GM18502 (cell line): ENCODE measurements at regions not wholly inside any gene's neighbourhood (a gene's known extent, or its start where the extent isn't known, plus 50 kb on each side); places are given as distances from the start of the nearest gene placed in this dataset.
"Not testable (repeated sequence)": the region's sequence is repeated elsewhere in the genome, so short reads cannot be mapped to it uniquely, and the experiment has no call there.

Source experiments
- ATAC-seq: cut with Tn5 transposase; IDR thresholded peaks from one replicate; pipeline ENCODE4 v1.9.1; 2021; ENCODE audit warnings: mild to moderate bottlenecking; ENCODE audit not compliant: unreplicated experiment, poor library complexity

DNA sequence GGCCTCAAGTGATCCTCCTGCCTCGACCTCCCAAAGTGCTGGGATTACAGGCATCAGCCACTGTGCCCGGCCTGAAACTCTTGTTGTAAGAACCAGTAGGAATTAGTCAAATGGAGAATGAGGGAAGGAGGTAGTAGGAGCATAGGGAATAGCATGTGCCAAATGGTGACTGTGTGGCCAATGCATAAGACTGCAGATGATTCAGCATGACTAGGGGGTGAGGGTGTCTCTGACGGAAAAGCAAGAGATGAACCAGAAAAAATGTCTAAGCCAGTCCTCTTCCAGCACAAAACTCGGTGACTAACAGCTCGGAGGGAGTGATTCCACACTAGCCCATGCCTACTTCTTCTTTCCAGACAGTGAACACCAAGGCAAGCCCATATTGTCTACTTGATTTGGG is 58.2 kb upstream of the DUSP21 start:
- no peak for ATAC-seq

DNA sequence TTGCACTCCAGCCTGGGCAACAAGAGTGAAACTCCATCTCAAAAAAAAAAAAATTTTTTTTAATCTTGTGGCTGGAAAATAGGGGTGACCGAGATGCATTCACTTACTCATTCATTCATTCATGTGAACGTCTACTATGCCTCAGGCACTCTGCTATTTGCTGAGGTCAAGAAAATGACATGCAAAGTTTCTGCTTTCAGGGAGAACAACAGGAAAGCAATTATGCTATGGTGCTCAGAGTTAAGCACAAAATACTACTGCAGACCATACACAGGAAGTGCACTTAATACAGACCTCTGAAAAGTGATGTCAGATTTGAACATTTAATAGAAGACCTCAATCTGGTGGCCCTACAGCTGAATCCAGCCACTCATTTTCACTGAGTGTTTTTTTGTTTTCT is 59.6 kb upstream of the DUSP21 start:
- ATAC-seq: no peak

DNA sequence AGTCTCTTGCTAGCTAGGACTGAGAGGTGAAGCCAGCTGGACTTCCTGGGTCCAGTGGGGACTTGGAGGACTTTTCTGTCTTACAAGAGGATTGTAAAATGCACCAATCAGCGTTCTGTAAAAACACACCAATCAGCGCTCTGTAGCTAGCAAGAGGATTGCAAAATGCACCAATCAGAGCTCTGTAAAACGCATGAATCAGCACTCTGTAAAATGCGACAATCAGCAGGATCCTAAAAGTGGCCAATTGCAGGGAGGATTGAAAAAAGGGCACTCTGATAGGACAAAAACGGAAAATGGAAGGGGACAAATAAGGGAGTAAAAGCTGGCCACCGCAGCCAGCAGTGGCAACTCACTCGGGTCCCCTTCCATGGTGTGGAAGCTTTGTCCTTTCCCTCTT is 65.6 kb upstream of the DUSP21 start:
- no peak for ATAC-seq

DNA sequence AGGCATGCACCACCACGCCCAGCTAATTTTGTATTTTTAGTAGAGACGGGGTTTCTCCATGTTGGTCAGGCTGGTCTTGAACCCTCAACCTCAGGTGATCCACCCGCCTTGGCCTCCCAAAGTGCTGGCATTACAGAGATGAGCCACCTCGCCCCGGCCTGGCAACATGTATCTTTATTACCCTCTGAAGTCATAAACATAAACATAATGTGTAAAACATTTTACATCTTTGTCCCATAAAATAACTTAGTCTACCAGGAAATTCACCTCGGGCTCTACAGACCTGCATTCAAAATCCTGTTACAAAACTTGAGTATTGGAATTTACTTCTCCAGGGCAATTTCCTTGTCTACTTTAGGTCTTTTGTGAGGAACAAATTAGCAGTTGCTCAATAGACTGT is 68.1 kb upstream of the DUSP21 start:
- no peak for ATAC-seq

DNA sequence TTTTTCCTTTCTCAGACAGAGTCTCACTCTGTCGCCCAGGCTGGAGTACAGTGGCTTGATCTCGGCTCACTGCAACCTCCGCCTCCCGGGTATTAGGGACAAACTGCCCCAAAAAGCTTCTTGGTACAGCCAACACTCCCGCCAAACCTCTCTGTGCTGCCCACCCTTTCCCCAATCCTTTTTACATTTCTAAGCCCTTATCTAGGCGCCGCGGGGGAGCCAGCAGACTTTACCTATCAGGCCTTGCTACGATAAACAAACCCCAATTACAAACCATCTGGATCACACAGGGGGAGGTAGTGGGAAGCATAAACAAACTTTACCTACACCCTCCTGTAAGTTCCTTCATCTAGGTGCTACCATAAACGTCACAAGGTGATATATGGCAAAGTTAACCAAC is 69.8 kb upstream of the DUSP21 start:
- ATAC-seq: not testable (repeated sequence)

DNA sequence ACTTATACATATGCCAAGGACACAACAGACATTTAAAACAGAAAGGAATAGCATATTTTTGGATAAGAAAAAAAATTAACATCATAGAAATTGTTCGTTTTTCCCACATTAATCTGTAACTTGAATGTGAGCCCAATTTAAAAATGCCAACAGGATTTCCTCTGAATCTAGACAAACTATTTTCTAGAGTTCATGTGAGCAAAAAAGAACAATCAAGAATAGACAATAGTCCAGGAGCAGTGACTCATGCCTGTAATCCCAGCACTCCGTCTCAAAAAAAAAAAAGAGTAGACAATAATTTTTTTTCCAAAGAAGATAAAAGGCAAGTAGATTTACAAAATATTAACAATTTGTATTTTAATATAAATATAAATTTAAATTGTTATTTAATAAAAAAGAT is 73.7 kb upstream of the DUSP21 start:
- no peak for ATAC-seq

DNA sequence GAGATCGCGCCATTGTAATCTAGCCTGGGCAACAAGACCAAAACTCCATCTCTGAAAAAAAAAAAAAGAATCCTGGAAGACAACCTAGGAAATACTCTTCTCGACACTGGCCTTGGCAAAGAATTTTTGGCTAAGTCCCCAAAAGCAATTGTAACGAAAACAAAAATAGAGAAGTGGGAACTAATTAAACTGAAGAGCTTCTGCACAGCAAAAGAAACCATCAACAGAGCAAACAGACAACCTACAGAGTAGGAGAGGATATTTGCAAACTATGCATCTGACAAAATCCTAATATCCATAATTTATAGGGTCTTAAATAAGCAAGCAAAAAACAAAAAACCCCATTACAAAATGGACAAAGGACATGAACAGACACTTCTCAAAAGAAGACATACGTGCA is 76.5 kb upstream of the DUSP21 start:
- ATAC-seq: no peak

DNA sequence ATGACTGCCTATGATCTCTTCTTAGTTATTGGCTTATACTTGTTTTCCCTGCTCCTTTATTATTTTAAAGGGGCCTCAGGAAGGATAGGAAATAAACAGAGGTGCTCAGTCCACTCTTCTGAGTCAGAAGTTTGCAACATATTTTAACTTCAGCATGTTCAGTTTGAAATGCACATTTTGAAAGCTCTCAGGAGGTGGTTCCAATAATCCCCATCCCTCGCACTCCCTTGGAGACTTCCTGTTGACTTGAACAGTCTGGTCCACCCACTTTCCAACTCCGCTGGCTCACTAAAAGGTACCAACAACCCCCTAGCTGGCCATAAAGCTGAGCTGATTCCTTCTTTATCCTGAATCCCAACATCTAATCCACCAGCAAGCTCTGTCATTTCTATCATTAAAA is 78.3 kb upstream of the DUSP21 start:
- ATAC-seq: no peak

DNA sequence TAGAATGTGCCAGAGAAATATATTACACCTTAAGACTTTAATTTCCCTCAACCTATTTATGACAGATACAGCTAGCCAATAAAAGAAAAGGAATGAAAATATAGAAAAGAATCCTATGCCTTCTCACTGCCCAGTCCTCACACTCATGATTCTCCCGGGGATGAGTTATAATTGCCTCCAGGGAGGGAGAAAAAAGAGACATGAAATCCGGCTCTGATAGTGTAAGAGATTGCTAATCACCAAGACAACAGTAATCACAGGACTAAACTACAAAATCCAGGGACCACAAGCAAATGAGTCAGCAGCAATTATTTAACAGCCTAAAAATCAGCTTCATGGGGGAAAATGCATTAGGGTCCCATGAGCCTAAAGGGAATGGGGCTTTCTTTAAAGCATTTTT is 95.9 kb upstream of the DUSP21 start:
- no peak for ATAC-seq

DNA sequence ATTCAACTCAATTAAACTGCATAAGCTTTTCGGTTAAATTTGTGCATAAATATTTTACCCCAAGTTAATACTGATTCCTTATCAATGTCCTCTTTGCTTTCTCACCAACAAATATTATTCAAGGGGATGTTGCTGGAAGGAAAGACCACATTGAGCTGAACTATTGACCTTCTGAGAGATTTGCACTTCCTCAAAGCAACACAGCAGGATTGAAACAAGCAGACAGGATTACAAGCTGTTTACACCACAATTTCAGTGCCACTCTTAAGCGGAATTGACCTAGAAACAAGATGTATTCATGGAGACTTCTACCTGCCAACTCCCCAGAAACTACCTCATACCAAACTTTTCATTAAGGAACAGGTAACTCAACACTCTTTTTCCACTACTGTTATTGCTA is 96.5 kb upstream of the DUSP21 start:
- no peak for ATAC-seq

DNA sequence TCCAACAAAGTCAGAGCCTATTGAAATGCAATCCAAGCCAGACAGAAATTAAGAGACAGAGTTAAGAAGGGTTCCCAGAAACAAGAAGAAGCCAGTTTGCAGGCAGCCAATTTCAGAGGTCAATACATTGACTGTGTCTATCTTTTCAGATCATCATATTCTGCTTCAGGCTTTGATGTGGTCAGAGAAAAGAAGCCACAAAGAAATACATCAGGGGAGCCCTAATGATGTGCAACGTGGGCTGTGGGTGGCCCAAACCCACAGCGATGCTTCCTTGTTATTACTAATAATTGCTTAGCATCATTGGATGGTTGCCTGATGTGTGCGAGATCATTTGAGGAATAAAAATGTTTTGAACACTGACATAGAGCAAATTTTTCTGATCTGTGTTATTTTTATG is 99.0 kb upstream of the DUSP21 start:
- no peak for ATAC-seq

DNA sequence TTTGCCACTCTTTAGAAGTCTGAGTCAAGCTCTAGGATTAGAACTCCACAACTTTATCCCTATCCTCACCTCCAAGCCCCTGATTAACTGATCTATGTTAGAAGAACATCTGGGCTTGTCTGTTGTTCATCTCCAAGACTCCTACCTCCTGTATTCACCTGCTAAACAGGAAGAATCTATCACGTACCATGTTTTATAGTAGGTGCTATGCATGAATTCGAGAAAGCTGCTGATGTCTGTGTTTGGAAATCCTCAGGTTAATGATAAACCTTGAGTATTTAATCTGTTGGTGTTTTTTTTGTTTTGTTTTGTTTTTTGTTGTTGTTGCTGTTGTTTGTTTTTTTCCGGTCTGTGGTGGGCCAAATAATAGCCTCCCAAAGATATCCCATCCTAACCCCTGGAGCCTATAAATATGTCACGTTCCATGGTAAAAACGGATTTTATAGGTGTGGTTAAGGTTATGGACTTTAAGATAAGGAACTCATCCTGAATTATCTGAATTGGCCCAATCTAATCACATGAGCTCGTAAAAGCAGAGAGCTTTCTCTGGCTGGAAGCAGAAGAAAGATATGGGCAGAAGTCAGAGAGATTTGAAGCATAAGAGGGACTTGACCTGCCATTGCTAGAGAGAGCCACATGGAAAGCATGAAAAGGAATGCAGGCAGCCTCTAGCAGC is 101.2 kb upstream of the DUSP21 start:
- ATAC-seq: no peak

DNA sequence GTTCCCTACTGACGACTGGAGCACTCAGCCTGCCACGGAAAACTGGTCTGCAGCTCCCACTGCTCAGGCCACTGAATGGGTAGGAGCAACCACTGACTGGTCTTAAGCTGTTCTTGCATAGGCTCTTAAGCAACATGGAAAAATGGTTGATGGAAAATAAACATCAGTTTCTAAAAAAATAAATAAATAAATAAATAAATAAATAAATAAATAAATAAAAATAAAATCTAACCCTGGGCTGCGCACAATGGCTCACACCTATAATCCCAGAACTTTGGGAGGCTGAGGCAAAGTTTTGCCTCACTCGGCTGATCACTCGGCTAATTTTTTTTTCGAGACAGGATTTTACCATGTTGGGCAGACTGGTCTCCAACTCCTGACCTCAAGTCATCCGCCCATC is 102.0 kb upstream of the DUSP21 start:
- not testable (repeated sequence) for ATAC-seq

DNA sequence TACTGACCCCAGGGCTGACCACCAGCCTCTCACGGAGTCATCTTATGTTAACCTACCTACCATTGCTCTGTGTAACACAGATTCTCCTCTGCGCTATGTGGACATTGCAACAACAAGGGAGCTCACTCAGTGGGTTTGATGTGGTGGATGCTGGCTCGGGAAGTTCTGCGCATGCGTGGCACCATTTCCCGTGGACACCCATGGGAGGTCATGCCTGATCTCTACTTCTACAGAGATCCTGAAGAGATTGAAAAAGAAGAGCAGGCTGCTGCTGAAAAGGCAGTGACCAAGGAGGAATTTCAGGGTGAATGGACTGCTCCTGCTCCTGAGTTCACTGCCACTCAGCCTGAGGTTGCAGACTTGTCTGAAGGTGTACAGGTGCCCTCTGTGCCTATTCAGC is 102.4 kb upstream of the DUSP21 start:
- not testable (repeated sequence) for ATAC-seq

DNA sequence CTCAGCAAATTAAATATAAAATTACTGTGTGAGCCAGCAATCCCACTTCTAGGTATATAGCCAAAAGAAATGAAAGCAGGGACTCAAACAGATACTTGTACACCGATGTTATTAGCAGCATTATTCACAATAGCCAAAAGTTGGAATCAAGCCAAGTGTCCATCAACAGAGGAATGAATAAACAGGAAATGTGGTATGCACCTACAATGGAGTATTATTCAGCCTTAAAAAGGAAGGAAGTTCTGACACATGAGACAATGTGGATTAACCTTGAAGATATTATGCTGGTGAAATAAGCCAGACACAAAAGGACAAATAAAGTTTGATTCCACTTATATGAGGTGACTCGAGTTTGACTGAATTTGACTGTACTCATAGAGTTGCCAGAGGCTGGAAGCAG is 108.3 kb upstream of the DUSP21 start:
- ATAC-seq: no peak

DNA sequence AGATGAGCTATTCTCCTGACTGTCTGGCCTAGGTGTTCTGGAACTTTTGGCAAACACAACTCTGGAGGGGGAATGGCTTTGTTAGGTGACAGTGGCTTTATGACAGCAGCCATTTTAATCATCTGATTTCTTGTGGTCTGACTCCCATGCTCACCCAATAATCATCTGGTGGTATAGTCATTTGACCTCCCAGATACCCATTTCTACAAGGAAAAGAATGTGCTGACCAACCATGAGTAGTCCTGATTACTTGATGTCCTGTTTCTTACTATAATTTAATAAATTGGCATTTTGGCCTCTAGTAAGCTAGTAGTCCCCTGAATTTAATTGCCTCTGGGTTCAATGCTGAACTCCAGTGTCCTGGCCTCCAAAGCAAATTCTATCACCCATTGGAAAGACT is 109.9 kb upstream of the DUSP21 start:
- ATAC-seq: no peak

DNA sequence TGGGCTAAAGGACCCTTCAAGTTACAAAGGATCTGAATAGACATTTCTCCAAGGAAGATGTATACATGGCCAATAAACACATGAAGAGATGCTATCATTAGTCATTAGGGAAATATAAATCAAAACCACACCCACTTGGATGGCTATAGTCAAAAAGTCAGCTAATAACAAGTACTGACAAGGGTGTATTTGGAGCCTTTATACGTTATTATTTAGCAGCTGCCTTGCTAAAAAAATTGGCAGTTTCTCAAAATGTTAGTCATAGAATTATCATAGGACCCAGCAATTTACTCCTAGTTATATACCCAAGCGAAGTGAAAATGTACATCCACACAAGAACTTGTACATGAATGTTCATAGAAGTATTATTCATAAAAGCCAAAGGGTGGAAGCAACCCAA is 112.7 kb upstream of the DUSP21 start:
- ATAC-seq: no peak

DNA sequence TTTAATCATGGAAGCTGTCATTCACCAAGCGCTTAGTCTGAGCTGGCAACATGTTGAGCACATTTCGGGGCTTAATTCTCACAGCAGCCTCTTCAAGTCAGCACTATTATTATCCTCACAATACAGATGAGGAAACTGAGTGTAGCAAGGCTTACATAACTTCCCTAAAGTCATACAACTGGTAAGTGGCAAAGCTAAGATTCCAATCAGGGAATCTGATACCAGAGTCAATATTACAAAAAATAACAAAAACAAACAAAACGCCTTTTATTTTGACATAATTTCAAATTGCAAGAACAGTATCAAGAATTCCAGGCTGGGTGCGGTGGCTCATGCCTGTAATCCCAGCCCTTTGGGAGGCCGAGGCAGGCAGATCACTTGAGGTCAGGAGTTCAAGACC is 120.4 kb upstream of the DUSP21 start:
- ATAC-seq: no peak

DNA sequence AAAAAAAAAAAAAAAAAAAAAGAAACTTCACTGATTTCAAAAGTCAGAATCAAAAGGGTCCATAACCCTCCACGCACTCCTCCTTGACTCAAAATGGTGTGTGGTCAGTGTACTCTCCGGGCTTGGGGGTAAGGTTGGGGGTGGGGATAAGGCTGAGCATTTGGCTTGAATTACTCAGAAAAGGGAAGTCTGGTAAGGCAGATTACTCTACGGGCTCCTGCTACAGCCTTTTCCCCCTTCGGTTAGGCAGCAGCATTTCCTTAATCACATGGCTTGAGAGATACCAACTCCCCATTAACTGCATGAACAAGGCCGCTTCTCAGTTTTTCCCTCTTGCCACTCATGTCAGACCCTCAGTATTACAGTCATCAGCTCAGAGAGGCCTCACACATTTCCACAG is 135.4 kb upstream of the DUSP21 start:
- ATAC-seq: no peak

DNA sequence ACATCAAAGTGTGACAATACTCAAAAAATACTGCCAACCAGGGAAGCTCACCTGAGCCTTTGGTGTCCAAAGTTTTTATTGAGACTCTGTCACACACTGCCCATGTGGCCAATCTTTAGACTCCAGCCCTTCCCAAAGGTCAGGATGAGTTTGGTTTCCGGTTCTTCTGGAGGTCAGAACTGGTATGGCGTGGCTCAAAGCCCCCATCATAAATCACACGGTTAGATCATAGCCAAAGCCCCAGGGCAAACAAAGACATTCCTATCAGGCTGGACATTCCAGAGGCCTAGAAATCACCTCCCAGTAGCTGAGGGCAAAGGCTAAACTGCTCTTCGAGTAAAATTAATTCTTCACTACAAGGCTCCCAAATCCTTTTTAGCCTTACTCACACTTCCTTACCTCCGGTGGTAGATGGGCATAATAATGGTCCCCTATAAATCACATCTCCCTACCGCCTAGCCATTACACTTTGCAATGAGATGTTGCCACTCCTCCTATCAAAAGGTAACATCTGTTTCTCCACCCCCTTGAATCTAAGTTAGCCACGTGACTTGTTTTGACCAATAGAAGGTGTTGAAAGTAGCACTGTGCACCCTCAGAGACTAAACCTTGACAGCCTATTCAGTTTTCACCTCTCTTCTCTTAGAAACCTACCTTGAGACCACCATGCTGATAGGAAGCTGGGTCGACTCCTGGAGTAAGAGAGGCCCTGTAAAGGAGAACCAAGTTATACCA is 137.8 kb upstream of the DUSP21 start:
- no peak for ATAC-seq

DNA sequence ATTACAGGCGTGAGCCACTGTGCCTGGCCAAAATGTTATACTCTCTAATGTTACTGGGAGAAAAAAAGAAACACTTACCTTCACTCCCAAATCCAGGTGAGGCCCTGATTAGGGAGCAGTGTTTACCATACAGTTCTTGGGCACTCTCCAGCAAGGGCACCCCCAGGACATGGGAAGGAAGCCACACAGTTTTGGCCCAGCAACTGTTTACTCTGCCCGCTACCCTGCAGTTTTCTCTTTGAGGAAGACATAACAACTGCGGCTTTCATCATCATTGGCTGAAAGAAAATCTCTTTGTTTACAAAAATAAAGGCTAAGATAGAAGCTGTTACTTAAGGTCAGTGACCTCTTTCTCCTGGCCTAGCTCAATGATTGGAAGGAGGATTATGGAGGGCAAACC is 145.5 kb upstream of the DUSP21 start:
- no peak for ATAC-seq

DNA sequence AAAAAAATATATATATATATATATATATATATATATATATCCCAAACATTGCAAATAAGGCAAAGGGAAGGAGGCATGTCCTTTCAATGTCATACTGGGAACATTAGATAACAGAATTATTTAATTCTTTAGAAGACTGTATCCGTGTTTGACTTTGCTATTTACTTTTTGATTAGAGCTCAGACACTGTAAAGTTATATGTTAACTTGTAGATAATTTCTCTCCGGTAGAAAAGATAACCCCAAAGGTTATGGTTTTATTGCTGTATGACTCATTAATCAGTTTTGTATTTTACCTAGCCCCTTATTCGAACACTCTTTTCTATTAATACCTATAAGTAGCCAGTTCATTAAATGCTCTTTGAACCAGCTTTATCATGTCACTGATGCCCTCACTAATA is 150.6 kb upstream of the DUSP21 start:
- no peak for ATAC-seq
